ENCODE measurements at regions not wholly inside any gene's neighbourhood (a gene's known extent, or its start where the extent isn't known, plus 50 kb on each side); places are given as distances from the start of the nearest gene placed in this dataset.

DNA sequence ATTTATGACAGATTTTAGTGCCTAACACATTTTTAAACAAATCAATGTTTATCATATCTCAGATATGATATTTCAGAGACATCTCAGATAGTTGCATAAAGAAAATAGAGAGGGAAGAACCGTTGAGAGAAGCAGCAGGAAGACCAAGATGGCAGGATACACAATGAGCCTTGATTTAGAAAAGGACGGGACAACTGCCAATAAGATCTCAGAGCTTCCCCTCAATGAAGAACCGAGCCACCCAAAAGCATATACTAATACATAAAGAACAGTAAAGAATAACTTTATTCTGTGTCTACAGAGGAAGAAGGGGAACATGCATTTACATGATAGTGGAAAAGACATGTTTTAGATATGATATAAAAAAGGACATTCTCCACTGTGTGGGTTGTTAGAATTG lies 375.9 kb upstream of the SOX5 start (continued):
- TF ChIP-seq, protein P1, sequence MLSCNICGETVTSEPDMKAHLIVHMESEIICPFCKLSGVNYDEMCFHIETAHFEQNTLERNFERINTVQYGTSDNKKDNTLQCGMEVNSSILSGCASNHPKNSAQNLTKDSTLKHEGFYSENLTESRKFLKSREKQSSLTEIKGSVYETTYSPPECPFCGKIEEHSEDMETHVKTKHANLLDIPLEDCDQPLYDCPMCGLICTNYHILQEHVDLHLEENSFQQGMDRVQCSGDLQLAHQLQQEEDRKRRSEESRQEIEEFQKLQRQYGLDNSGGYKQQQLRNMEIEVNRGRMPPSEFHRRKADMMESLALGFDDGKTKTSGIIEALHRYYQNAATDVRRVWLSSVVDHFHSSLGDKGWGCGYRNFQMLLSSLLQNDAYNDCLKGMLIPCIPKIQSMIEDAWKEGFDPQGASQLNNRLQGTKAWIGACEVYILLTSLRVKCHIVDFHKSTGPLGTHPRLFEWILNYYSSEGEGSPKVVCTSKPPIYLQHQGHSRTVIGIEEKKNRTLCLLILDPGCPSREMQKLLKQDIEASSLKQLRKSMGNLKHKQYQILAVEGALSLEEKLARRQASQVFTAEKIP (CRISPR knock-in tag; IDR thresholded peaks at IDR 0.05; ENCODE audit: borderline replicate concordance): no peak
- TF ChIP-seq ERF (CRISPR knock-in tag; IDR thresholded peaks at IDR 0.05): no peak

DNA sequence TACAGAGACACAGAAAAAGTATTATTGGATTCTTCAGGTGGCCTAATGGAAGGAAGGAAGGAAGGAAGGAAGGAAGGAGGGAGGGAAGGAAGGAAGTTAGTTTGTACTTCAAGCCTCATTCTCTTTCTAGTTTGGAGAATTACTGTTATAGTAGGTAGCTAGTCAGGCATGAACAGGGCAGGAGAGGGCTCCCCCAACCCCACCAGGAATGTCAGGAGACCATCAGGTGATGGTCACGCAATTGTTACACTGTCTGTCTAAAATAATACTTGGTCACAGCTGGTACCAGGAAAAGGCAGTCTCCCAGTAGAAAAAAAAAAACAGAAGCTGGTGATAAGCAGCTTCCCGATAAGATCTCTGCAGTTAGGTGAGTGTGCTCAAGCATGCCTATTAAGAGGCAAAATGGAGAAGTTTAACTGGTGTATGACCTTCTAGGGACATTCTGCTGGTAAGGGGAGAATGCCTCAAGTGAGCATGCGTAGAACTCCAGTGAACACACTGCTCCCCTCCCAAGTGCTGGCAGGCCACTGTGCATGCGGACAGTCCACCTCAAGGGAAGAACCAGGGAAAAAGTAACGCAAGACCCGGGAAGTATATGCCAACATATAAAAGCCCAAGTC lies 358.4 kb upstream of the SOX5 start:
- no peaks in the 10 kb centered on the region for H4K20me1 ChIP-seq (ENCODE audit: insufficient read depth, low read length)
- no peaks in the 10 kb centered on the region for H3K36me3 ChIP-seq (replicated peaks in 1 of 2; ENCODE audit: control insufficient read depth in 1 of 2, insufficient read depth in 2 of 2, low read length in 2 of 2)
- in situ Hi-C loops (cut with HindIII; ENCODE audit: extremely low pct_ligation_motif_present, low pct_unique_long_range_greater_than_20kb): no loop called here
- no peaks in the 10 kb centered on the region; a peak in 1 of 5 replicates for H3K27me3 ChIP-seq (ENCODE audit: control insufficient read depth in 1 of 2, insufficient read depth in 2 of 2, low read length in 2 of 2)
- H3K4me1 ChIP-seq (ENCODE audit: insufficient read depth, low read length): no peaks in the 10 kb centered on the region
- H3K4me3 ChIP-seq (replicated peaks in 1 of 3; ENCODE audit: insufficient read depth in 1 of 3, low read depth in 2 of 3, low read length in 3 of 3): no peak overlapping the region
- FAIRE-seq (no peak), DNase-seq (ENCODE audit: low spot score) (no peak), ATAC-seq (no peak)
- H3K9ac ChIP-seq (ENCODE audit: insufficient read depth, low read depth, low read length): no peak overlapping the region
- H2AFZ ChIP-seq (ENCODE audit: low read length): no peak overlapping the region
- no peak overlapping the region for H3K4me2 ChIP-seq (ENCODE audit: low read depth, low read length)
- POLR2A ChIA-PET: no interaction called here
- CTCF ChIA-PET (ENCODE audit: low intra/inter-chr PET ratio, low total read pairs): no interaction called here
- no peaks in the 10 kb centered on the region for H3K9me3 ChIP-seq (ENCODE audit: low read length)
- WGBS (ENCODE audit: low lambda C conversion rate): 64% methylated on average over 6 of the region's 6 CpGs
- intact Hi-C loops (cut with micrococcal nuclease; ENCODE audit: unreplicated experiment): no loop called here
- no peak overlapping the region for H3K27ac ChIP-seq (ENCODE audit: extremely low read length, insufficient read depth, low read length)
- no TSS peak for BruUV-seq (replicated peaks)
- no peaks in the 10 kb centered on the region for H3K79me2 ChIP-seq (ENCODE audit: insufficient read depth, low read length)
- TF ChIP-seq HNRNPL (IDR thresholded peaks at IDR 0.05; ENCODE audit: low read depth, low read length): no peak

DNA sequence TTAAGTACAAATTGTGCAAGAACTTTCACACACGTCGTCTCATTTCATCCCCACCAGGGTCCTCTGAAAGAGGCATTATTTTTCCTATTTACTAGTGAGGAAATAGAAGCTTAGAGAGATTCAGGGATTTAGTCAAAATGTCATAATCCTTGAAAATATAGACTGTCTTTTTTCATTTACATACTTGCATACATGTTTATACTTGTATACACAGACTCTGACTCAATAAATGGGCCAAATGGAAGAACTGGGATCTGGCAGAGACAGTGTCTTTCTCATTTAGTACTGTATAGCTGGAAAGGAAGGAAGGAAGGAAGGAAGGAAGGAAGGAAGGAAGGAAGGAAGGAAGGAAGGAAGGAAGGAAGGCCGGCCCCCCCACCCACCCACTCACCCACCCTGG lies 357.7 kb upstream of the SOX5 start:
- H3K9me3 ChIP-seq (ENCODE audit: low read length): no peaks in the 10 kb centered on the region
- H3K36me3 ChIP-seq (replicated peaks in 1 of 2; ENCODE audit: control insufficient read depth in 1 of 2, insufficient read depth in 2 of 2, low read length in 2 of 2): no peaks in the 10 kb centered on the region
- DNase-seq (ENCODE audit: low spot score) (no peak), FAIRE-seq (no peak), ATAC-seq (no peak)
- no peak overlapping the region for H2AFZ ChIP-seq (ENCODE audit: low read length)
- intact Hi-C loops (cut with micrococcal nuclease; ENCODE audit: unreplicated experiment) (no loop called here), in situ Hi-C loops (cut with HindIII; ENCODE audit: extremely low pct_ligation_motif_present, low pct_unique_long_range_greater_than_20kb) (no loop called here)
- POLR2A ChIA-PET: no interaction called here
- no peaks in the 10 kb centered on the region; a peak in 1 of 5 replicates for H3K27me3 ChIP-seq (ENCODE audit: control insufficient read depth in 1 of 2, insufficient read depth in 2 of 2, low read length in 2 of 2)
- H3K4me2 ChIP-seq (ENCODE audit: low read depth, low read length): no peak overlapping the region
- no peak for TF ChIP-seq SMAD3 (CRISPR knock-in tag; IDR thresholded peaks at IDR 0.05)
- no peak overlapping the region for H3K4me3 ChIP-seq (replicated peaks in 1 of 3; ENCODE audit: insufficient read depth in 1 of 3, low read depth in 2 of 3, low read length in 3 of 3)
- BruUV-seq (replicated peaks): no TSS peak
- H3K27ac ChIP-seq (ENCODE audit: extremely low read length, insufficient read depth, low read length): no peak overlapping the region
- no peak overlapping the region for H3K9ac ChIP-seq (ENCODE audit: insufficient read depth, low read depth, low read length)
- 47% methylated on average over 3 of the region's 3 CpGs for WGBS (ENCODE audit: low lambda C conversion rate)
- H3K79me2 ChIP-seq (ENCODE audit: insufficient read depth, low read length): no peaks in the 10 kb centered on the region
- CTCF ChIA-PET (ENCODE audit: low intra/inter-chr PET ratio, low total read pairs): no interaction called here
- H4K20me1 ChIP-seq (ENCODE audit: insufficient read depth, low read length): no peaks in the 10 kb centered on the region
- H3K4me1 ChIP-seq (ENCODE audit: insufficient read depth, low read length): no peaks in the 10 kb centered on the region

All from HepG2 (cell line).